VCaP (cell line): ENCODE measurements at regions not wholly inside any gene's neighbourhood (a gene's known extent, or its start where the extent isn't known, plus 50 kb on each side); places are given as distances from the start of the nearest gene placed in this dataset.

Source experiments
- H3K27ac ChIP-seq: fragments of 450-650 bp; 2 replicates; pipeline ENCODE4 v1.5.1; 2017
- TF ChIP-seq, protein P1 (sequence below): fragments of 450-650 bp; conservative IDR thresholded peaks from 2 replicates; pipeline ENCODE4 v1.5.1; 2017; ENCODE audit warnings: mild to moderate bottlenecking, moderate library complexity

GRCh38 chr3:154496978-154497377, 67.0 kb upstream of the GPR149 start:
- TF ChIP-seq, protein P1, sequence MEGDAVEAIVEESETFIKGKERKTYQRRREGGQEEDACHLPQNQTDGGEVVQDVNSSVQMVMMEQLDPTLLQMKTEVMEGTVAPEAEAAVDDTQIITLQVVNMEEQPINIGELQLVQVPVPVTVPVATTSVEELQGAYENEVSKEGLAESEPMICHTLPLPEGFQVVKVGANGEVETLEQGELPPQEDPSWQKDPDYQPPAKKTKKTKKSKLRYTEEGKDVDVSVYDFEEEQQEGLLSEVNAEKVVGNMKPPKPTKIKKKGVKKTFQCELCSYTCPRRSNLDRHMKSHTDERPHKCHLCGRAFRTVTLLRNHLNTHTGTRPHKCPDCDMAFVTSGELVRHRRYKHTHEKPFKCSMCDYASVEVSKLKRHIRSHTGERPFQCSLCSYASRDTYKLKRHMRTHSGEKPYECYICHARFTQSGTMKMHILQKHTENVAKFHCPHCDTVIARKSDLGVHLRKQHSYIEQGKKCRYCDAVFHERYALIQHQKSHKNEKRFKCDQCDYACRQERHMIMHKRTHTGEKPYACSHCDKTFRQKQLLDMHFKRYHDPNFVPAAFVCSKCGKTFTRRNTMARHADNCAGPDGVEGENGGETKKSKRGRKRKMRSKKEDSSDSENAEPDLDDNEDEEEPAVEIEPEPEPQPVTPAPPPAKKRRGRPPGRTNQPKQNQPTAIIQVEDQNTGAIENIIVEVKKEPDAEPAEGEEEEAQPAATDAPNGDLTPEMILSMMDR = no peak
- no peak overlapping the region for H3K27ac ChIP-seq

DNA sequence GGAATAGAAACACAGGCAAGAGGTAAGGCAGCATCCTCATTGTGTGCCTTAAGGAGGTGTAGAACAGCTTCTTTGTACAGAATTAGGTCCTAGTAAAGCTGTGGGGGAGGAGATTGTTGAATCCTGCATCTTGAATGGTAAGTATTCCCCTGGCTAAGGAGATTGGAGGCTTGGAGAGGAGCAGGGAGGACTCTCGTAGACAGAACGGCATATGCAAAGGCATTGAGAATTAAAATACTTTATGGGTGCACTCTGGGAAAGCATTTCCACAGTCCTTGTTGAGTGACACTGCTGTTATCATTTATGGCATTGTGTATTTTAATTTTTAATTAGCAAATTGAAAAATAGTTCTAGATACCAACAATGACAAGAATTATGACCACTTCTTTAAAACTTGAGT, 66.5 kb upstream of the GPR149 start:
- H3K27ac ChIP-seq = no peak overlapping the region
- TF ChIP-seq, protein P1 = no peak

DNA sequence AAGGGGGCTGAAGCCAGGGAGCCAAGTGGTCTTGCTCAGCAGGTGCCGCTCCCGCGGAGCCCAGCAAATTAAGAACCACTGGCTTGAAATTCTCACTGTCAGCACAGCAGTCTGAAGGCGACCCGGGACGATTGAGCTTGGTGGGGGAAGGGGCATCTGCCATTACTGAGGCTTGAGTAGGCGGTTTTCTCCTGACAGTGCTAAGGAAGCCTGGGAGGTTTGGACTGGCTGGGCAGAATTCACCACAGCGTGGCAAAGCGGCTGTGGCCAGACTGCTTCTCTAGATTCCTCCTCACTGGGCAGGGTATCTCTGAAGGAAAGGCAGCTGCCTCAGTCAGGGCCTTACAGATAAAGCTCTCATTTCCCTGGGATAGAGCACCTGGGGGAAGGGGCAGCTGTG, 57.0 kb upstream of the GPR149 start:
- TF ChIP-seq, protein P1 = no peak
- no peak overlapping the region for H3K27ac ChIP-seq

- no peak overlapping the region for H3K27ac ChIP-seq
- TF ChIP-seq, protein P1 = no peak
Measured at GRCh38 chr3:154482507-154482906, 52.5 kb upstream of the GPR149 start.

DNA sequence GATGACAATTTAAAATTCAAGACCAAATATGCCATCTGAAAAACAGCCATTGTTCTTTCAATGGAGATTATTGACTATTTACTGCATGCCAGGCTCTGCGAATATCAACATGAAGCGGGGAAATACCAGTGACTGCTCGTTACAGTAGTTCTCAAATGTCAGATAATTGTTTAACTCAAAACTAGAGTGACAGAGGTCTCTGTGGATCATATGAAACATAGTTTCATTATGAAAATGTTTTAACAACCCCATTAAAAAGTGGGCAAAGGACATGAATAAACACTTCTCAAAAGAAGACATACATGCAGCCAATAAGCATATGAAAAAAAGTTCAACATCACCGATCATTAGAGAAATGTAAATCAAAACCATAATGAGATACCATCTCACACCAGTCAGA, 50.0 kb upstream of the GPR149 start:
- no peak overlapping the region for H3K27ac ChIP-seq
- TF ChIP-seq, protein P1 = no peak
